HL-60 (cell line): ENCODE measurements at regions not wholly inside any gene's neighbourhood (a gene's known extent, or its start where the extent isn't known, plus 50 kb on each side); places are given as distances from the start of the nearest gene placed in this dataset.

Experiments used
- DNase-seq, 2 experiments: peaks; one replicate each; pipeline ENCODE4 v3.0.0-alpha.2; 2010 to 2020; ENCODE audit warnings: low read depth in 1 of 2, low spot score in 1 of 2
- H3K27ac ChIP-seq: fragments of 250-450 bp; sonication (Bioruptor Pico); replicated peaks from 2 replicates; pipeline ENCODE4 v1.5.1; 2020; ENCODE audit warnings: mild to moderate bottlenecking, moderate library complexity
- H3K27me3 ChIP-seq: fragments of 250-450 bp; sonication (Bioruptor Pico); 2 replicates; pipeline ENCODE4 v1.5.1; 2021; ENCODE audit warnings: mild to moderate bottlenecking, moderate library complexity; ENCODE audit not compliant: insufficient read depth, poor library complexity, severe bottlenecking
- H3K4me3 ChIP-seq: replicated peaks from 2 replicates; pipeline ENCODE4 v1.5.1; 2011; ENCODE audit warnings: mild to moderate bottlenecking, control low read depth, low read length; ENCODE audit not compliant: insufficient read depth
- CTCF ChIP-seq: IDR thresholded peaks from one replicate; pipeline ENCODE4 v1.5.1; 2011; ENCODE audit warnings: low read length, control low read depth, inconsistent platforms; ENCODE audit not compliant: insufficient read depth
- GABPA ChIP-seq: IDR thresholded peaks from 2 replicates; pipeline ENCODE4 v1.6.1; 2012; ENCODE audit warnings: low read depth
- POLR2AphosphoS5 ChIP-seq: IDR thresholded peaks from 2 replicates; pipeline ENCODE4 v1.6.1; 2012; ENCODE audit warnings: low read depth
- REST ChIP-seq: IDR thresholded peaks from 2 replicates; pipeline ENCODE4 v1.6.1; 2012; ENCODE audit warnings: low read depth; ENCODE audit not compliant: insufficient replicate concordance
- SPI1 ChIP-seq: IDR thresholded peaks from 2 replicates; pipeline ENCODE4 v1.6.1; 2012; ENCODE audit warnings: low read depth, mild to moderate bottlenecking, borderline replicate concordance

GRCh38 chr13:80083853-80084676 is 256.9 kb downstream of the SPRY2 start:
- no peaks in the 10 kb centered on the region for H3K27me3 ChIP-seq
- no peak overlapping the region for H3K27ac ChIP-seq
- no peak for TF ChIP-seq REST
- no peak for TF ChIP-seq CTCF
- no peak for TF ChIP-seq GABPA
- TF ChIP-seq POLR2AphosphoS5, result no peak
- TF ChIP-seq SPI1, result no peak
- DNase-seq, result no peak
- H3K4me3 ChIP-seq, result no peak overlapping the region

GRCh38 chr13:80083081-80083852 is 257.7 kb downstream of the SPRY2 start:
- Histone ChIP-seq H3K4me3 (no peak overlapping the region), H3K27me3 (no peaks in the 10 kb centered on the region), H3K27ac (no peak overlapping the region)
- DNase-seq, result no peak
- TF ChIP-seq POLR2AphosphoS5, result no peak
- TF ChIP-seq REST, result no peak
- TF ChIP-seq CTCF, result no peak
- TF ChIP-seq SPI1, result no peak
- no peak for TF ChIP-seq GABPA

GRCh38 chr13:80082396-80083080 is 258.4 kb downstream of the SPRY2 start:
- no peak for DNase-seq
- Histone ChIP-seq H3K27ac (no peak overlapping the region), H3K4me3 (no peak overlapping the region), H3K27me3 (no peaks in the 10 kb centered on the region)
- TF ChIP-seq CTCF (no peak), REST (no peak), GABPA (no peak), POLR2AphosphoS5 (no peak), SPI1 (no peak)
